ENCODE measurements at regions not wholly inside any gene's neighbourhood (a gene's known extent, or its start where the extent isn't known, plus 50 kb on each side); places are given as distances from the start of the nearest gene placed in this dataset.

GRCh38 chr9:11063263-11063662, 450.5 kb upstream of the PTPRD start:
- Histone ChIP-seq H3K4me3 (ENCODE audit: low read depth, low read length) (no peak overlapping the region), H3K27me3 (replicated peaks) (no peaks in the 10 kb centered on the region), H3K36me3 (replicated peaks) (no peaks in the 10 kb centered on the region), H3K27ac (no peak overlapping the region)
- in situ Hi-C loops (cut with HindIII; ENCODE audit: low pct_ligation_motif_present, low sequenced_read_pairs): no loop called here
- no peak for TF ChIP-seq CTCF (IDR thresholded peaks at IDR 0.05; ENCODE audit: low read depth, low read length, missing control alignments)
- DNase-seq: no peak

GRCh38 chr9:11064909-11065308, 452.1 kb upstream of the PTPRD start:
- no peaks in the 10 kb centered on the region for H3K27me3 ChIP-seq (replicated peaks)
- no peak overlapping the region for H3K27ac ChIP-seq
- no peak for TF ChIP-seq CTCF (IDR thresholded peaks at IDR 0.05; ENCODE audit: low read depth, low read length, missing control alignments)
- in situ Hi-C loops (cut with HindIII; ENCODE audit: low pct_ligation_motif_present, low sequenced_read_pairs): no loop called here
- no peaks in the 10 kb centered on the region for H3K36me3 ChIP-seq (replicated peaks)
- DNase-seq: no peak
- H3K4me3 ChIP-seq (ENCODE audit: low read depth, low read length): no peak overlapping the region

GRCh38 chr9:11072176-11072575, 459.4 kb upstream of the PTPRD start:
- no peak for DNase-seq
- H3K36me3 ChIP-seq (replicated peaks): no peaks in the 10 kb centered on the region
- TF ChIP-seq CTCF (IDR thresholded peaks at IDR 0.05; ENCODE audit: low read depth, low read length, missing control alignments): no peak
- in situ Hi-C loops (cut with HindIII; ENCODE audit: low pct_ligation_motif_present, low sequenced_read_pairs): no loop called here
- no peak overlapping the region for H3K4me3 ChIP-seq (ENCODE audit: low read depth, low read length)
- H3K27ac ChIP-seq: no peak overlapping the region
- no peaks in the 10 kb centered on the region for H3K27me3 ChIP-seq (replicated peaks)

- no peak overlapping the region for H3K4me3 ChIP-seq (ENCODE audit: low read depth, low read length)
- peak; percentile 75 for DNase-seq
- no peaks in the 10 kb centered on the region for H3K36me3 ChIP-seq (replicated peaks)
- H3K27me3 ChIP-seq (replicated peaks): no peaks in the 10 kb centered on the region
- no peak for TF ChIP-seq CTCF (IDR thresholded peaks at IDR 0.05; ENCODE audit: low read depth, low read length, missing control alignments)
- in situ Hi-C loops (cut with HindIII; ENCODE audit: low pct_ligation_motif_present, low sequenced_read_pairs): no loop called here
- peak overlapping the region; percentile 50 for H3K27ac ChIP-seq
Observed at GRCh38 chr9:11086561-11086960, 473.8 kb upstream of the PTPRD start.

GRCh38 chr9:11088821-11089374, 476.1 kb upstream of the PTPRD start:
- Histone ChIP-seq H3K27ac (no peak overlapping the region), H3K27me3 (replicated peaks) (no peaks in the 10 kb centered on the region), H3K4me3 (ENCODE audit: low read depth, low read length) (no peak overlapping the region), H3K36me3 (replicated peaks) (no peaks in the 10 kb centered on the region)
- in situ Hi-C loops (cut with HindIII; ENCODE audit: low pct_ligation_motif_present, low sequenced_read_pairs): no loop called here
- no peak for TF ChIP-seq CTCF (IDR thresholded peaks at IDR 0.05; ENCODE audit: low read depth, low read length, missing control alignments)
- peak; percentile 36 for DNase-seq

- H3K27ac ChIP-seq: no peak overlapping the region
- H3K27me3 ChIP-seq (replicated peaks): no peaks in the 10 kb centered on the region
- in situ Hi-C loops (cut with HindIII; ENCODE audit: low pct_ligation_motif_present, low sequenced_read_pairs): no loop called here
- TF ChIP-seq CTCF (IDR thresholded peaks at IDR 0.05; ENCODE audit: low read depth, low read length, missing control alignments): peak; percentile 6
- no peak overlapping the region for H3K4me3 ChIP-seq (ENCODE audit: low read depth, low read length)
- no peaks in the 10 kb centered on the region for H3K36me3 ChIP-seq (replicated peaks)
- no peak for DNase-seq
Observed at GRCh38 chr9:11092974-11093373, 480.2 kb upstream of the PTPRD start.
